HG02623 (cell line): ENCODE measurements at regions not wholly inside any gene's neighbourhood (a gene's known extent, or its start where the extent isn't known, plus 50 kb on each side); places are given as distances from the start of the nearest gene placed in this dataset.
"Not testable (repeated sequence)": the region's sequence is repeated elsewhere in the genome, so short reads cannot be mapped to it uniquely, and the experiment has no call there.

Source experiments
- ATAC-seq: cut with Tn5 transposase; IDR thresholded peaks from one replicate; pipeline ENCODE4 v1.9.1; 2021; ENCODE audit warnings: moderate library complexity; ENCODE audit not compliant: unreplicated experiment

- ATAC-seq = no peak
These were observed 485.3 kb upstream of the ADARB2 start for GRCh38 chr10:2222631-2223030.

DNA sequence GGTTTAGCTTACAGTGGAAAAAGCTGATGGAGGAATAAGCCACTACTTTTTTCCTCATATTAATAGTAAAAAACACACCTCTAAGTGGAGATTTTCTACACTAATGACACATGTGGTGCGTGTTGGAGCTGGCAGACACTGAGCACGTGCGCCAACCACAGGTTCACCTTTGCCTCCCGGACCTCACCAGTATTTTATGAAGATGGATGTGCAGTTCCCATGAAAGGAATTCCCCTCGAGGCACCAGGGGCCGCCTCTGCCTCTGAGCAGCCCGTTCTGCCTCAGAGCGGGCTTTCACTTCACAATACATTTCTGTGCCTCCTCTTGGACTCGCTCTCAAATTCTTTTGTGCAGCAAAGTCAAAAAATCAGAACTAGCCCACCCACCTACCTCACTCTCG is 477.5 kb upstream of the ADARB2 start:
- ATAC-seq = no peak

- no peak for ATAC-seq
These were observed 476.8 kb upstream of the ADARB2 start for GRCh38 chr10:2214092-2214491.

- no peak for ATAC-seq
These were observed 475.0 kb upstream of the ADARB2 start for GRCh38 chr10:2212244-2212834.

DNA sequence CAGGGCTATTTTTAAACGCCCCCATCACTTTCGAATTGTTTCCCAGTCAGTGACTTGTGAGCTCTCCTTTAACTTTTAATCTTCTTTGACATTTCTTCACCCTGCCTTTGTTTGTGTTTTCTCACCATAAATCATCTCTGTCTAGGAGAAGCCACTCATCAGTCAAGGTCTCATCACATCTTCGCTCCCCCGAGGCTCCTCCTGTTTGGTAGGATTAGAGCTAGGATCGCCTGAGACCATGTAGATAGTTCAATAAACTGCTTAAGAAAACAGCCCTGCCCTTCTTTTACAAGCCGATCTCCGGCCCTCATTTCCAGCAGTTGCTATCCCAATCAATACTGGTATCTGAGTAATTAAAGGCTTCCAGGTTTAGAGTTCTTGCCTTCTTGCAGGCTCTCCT is 472.8 kb upstream of the ADARB2 start:
- no peak for ATAC-seq

GRCh38 chr10:2208106-2208505 is 470.8 kb upstream of the ADARB2 start:
- ATAC-seq = no peak

DNA sequence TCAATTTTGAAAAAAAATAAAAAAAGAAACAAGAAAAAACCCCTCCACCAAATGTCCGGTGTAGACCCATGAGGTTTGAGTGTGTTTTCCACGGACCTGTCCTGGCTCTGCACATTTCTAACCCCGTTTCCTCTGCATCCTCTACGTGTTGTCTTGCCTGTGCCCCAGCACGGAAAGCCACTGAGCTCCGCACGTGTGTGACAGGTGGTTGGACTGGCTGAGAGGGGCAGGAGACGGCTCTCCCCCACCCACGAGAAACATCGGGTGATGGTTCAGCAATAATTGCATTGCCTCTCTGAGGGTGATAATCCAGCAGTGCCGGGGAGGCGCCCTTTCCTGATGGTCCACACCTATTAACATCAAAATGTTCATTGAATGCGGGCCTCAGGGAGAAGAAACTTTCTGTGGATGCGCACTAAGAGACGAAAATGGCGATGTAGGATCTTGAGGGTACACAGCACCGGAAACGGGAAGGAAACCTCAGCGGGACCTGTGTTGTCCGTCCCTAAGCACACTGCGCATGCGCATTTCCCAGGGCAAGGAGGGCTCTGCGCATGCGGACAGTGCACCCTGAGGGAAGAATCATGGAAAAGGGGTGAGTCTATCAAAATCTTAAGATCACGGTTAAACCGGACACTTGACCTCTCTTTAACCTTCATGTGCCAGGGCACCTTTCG is 470.1 kb upstream of the ADARB2 start:
- ATAC-seq = no peak

DNA sequence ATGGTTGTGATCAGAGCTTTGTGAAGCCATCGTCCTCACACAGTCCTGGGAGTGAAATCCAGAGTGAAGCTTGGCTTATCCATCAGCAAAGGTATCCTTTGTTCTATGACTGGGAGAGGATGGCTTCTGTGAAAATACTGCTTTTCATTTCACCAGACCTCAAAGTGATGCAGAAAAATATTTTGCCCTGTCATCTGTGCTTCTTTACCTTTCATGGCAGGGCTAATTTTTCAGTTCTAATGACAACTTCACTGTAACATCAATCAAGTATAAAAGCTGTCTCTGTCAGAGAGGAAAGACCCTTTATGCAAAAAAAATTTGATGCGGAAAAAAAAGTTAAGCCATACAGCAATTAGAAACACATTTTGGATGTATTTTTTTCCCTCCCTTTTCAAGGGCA is 468.1 kb upstream of the ADARB2 start:
- ATAC-seq = no peak

- ATAC-seq = no peak
These were observed 465.1 kb upstream of the ADARB2 start for GRCh38 chr10:2202401-2202800.

DNA sequence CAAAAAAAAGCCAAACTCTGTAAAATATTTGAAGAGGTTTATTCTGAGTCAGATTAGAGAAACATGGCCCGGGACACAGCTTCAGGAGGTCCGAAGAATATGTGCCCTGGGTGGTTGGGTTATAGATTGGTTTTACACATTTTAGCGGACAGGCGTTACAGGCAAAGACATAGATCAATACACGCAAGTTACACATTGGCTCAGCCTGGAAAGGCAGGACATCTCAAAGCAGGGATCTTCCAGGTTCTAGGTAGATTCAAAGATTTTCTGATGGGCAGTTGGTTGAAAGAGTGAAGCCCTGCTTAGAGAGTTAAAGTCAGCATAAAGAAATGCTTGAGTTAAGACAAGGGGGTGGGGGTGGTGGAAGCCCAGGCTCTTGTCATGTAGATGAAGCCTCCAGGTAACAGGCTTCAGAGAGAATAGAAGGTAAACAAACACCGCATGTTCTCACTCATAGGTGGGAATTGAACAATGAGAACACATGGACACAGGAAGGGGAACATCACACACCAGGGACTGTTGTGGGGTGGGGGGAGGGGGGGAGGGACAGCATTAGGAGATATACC is 464.3 kb upstream of the ADARB2 start:
- ATAC-seq = no peak

DNA sequence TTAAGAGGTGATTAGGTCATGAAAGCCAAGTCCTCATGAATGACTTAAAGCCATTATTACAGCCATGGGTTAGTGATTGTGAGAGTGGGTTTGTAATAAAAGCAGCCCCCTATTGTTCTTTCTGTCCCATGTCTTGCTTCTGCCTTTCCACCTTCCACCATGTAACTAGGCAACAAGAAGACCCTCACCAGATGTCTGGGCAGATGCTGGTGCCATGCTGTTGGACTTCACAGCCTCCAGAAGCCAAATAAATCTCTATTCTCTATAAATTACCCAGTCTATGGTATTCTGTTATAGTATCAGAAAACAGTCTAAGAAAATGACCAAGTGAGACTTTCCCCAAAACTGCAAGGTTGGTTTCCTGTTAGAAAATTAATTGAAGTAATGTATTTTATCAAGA is 460.3 kb upstream of the ADARB2 start:
- no peak for ATAC-seq

GRCh38 chr10:2196272-2196671 is 458.9 kb upstream of the ADARB2 start:
- no peak for ATAC-seq

- ATAC-seq = not testable (repeated sequence)
These were observed 452.0 kb upstream of the ADARB2 start for GRCh38 chr10:2189356-2189755.

GRCh38 chr10:2188371-2188770 is 451.0 kb upstream of the ADARB2 start:
- ATAC-seq = no peak

GRCh38 chr10:2173327-2173726 is 436.0 kb upstream of the ADARB2 start:
- ATAC-seq = no peak

GRCh38 chr10:2165771-2166460 is 428.6 kb upstream of the ADARB2 start:
- no peak for ATAC-seq

DNA sequence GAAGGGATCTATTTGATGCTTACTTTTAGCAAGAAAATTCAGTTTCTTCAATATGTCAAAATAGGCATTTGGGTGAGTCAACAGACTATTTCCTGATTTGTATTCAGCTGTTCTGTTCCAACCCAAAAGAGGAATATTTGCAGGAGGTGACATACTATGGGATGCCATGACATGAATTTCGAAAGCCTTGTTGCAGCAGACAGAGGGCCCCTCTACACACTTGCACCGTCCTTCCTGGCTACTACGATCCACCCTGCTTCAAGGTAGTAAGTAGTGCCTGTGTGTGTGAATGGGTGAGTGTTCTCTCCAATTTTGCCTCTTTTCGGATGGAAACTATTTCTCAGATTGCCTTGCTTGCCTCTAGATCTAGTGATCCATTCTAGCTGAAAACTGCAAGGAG is 413.0 kb upstream of the ADARB2 start:
- no peak for ATAC-seq

- ATAC-seq = no peak
These were observed 408.7 kb upstream of the ADARB2 start for GRCh38 chr10:2145926-2146478.

DNA sequence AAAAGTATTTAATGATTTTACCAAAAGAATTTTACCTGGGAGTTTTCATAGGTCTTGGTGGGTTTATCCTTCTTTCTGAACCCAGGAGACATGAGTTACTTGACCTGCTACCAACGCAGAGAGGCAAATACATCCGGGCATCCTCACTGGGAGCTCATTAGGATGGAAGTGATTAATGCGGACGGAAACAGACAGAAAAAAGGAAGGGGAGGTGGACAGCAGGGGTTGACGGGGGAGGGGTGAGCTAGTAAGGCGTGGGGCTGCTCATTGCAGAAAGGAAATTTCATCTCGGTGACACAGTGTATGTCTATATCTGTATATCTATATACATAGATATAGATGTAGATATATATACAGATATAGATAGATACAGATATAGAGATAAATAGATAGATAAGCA is 408.2 kb upstream of the ADARB2 start:
- no peak for ATAC-seq

DNA sequence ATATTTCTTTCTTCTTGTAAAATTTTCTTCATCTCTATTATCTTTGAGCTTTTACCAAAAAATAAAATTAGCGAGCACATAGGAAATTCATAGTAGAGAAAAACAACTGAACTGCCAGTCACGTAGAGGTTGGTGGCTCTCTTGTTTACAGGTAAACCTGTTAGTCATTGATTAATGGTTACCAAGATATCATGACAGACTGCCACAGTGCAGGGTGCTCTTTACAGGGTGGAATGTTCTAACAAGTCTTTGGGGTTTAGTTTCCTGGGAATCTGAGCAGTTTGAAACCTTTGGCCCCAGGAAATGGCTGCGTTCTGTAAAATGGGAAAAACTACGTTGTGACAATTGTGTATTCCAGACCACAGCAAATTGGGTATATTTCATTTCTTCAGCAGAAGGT is 407.3 kb upstream of the ADARB2 start:
- ATAC-seq = no peak

- ATAC-seq = no peak
These were observed 406.0 kb upstream of the ADARB2 start for GRCh38 chr10:2143213-2143835.
